Gastrocnemius medialis (tissue), 4 donors: ENCODE measurements at regions not wholly inside any gene's neighbourhood (a gene's known extent, or its start where the extent isn't known, plus 50 kb on each side); places are given as distances from the start of the nearest gene placed in this dataset.

Source experiments
- ATAC-seq, 2 donors: fragments of 150-250 bp; one replicate each; pipeline ENCODE4 v1.9.1; 2016
- DNase-seq, 2 donors: peaks; one replicate each; pipeline ENCODE4 v3.0.0-alpha.2; 2019
- H3K27ac ChIP-seq, 4 donors: fragments of 200-600 bp; sonication (generic); 1 replicate in 1 of 4; 2 replicates in 3 of 4; pipeline ENCODE4 v1.5.1; 2016 to 2018; ENCODE audit warnings: mild to moderate bottlenecking in 2 of 4, moderate library complexity in 1 of 4
- H3K27me3 ChIP-seq, 3 donors: fragments of 200-600 bp; sonication (generic) in 2 of 3; 1 replicate in 1 of 3; 2 replicates in 2 of 3; pipeline versions ENCODE4 v1.5.1 to v1.6.0; 2016 to 2019; ENCODE audit warnings: mild to moderate bottlenecking in 1 of 3, moderate library complexity in 1 of 3
- H3K36me3 ChIP-seq, 2 donors: fragments of 200-600 bp; sonication (generic) in 1 of 2; one replicate each; pipeline ENCODE4 v1.5.1; 2017 to 2018
- H3K4me1 ChIP-seq, 2 donors: fragments of 200-600 bp; sonication (generic) in 1 of 2; one replicate each; pipeline ENCODE4 v1.5.1; 2016 to 2017; ENCODE audit warnings: mild to moderate bottlenecking in 2 of 2
- H3K4me3 ChIP-seq, 4 donors: fragments of 200-600 bp; sonication (generic) in 3 of 4; 1 replicate in 1 of 4; 2 replicates in 3 of 4; pipeline ENCODE4 v1.5.1; 2016 to 2019; ENCODE audit warnings: mild to moderate bottlenecking in 2 of 4
- H3K9me3 ChIP-seq, 3 donors: fragments of 200-600 bp; sonication (generic) in 2 of 3; 1 replicate in 1 of 3; 2 replicates in 2 of 3; pipeline ENCODE4 v1.5.1; 2016 to 2019
- POLR2A ChIP-seq, 2 donors: fragments of 450-650 bp; IDR thresholded peaks; one replicate each; pipeline ENCODE4 v1.6.1; 2017; ENCODE audit warnings: antibody characterized with exemption in 2 of 2, mild to moderate bottlenecking in 2 of 2, moderate library complexity in 2 of 2
- in situ Hi-C, 4 donors: fragments of 200-750 bp; cut with MboI; loops; one replicate each; pipeline versions ENCODE4 v1.15.0 to v1.8.0; 2017; ENCODE audit warnings: low sequenced_read_pairs in 4 of 4
- intact Hi-C: fragments of 100-400 bp; cut with DNase I; formaldehyde crosslinking; loops from one replicate; pipeline ENCODE4 v1.15.1; 2023; ENCODE audit warnings: low total_unique reads
- TF ChIP-seq, protein P1 (sequence below), 5 experiments: fragments of 450-650 bp in 3 of 5; fragments of 200-600 bp in 2 of 5; sonication (generic) in 2 of 5; IDR thresholded peaks in 4 of 5; conservative IDR thresholded peaks in 1 of 5; 1 replicate in 4 of 5; 2 replicates in 1 of 5; pipeline ENCODE4 v1.5.1; 2016 to 2019; ENCODE audit warnings: antibody characterized with exemption in 5 of 5, mild to moderate bottlenecking in 3 of 5, moderate library complexity in 3 of 5

DNA sequence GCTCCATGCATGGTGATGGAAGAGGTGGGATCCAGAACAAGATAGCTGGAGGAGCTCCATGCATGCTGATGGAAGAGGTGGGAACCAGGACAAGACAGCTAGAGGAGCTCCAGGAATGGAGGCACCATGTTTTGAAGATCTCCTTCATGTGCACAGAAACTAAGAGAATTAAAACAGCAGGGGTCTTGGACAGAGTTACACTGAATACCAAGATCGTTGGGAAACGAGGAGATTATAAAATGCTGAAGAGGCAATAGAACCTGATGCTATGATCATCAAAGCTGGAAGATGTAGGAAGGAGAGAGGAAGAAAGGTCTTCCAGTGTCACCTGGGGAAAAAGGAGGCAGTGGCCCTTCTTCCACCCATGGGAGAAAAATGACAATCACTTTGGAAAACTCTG is 193.6 kb upstream of the PFKP start:
- Histone ChIP-seq H3K9me3 (no peaks in the 10 kb centered on the region), H3K27me3 (no peaks in the 10 kb centered on the region), H3K4me3 (no peak overlapping the region), H3K36me3 (no peaks in the 10 kb centered on the region), H3K4me1 (no peaks in the 10 kb centered on the region), H3K27ac (no peak overlapping the region)
- in situ Hi-C loops (no loop called here), intact Hi-C loops (no loop called here)
- no peak for DNase-seq
- TF ChIP-seq, protein P1, sequence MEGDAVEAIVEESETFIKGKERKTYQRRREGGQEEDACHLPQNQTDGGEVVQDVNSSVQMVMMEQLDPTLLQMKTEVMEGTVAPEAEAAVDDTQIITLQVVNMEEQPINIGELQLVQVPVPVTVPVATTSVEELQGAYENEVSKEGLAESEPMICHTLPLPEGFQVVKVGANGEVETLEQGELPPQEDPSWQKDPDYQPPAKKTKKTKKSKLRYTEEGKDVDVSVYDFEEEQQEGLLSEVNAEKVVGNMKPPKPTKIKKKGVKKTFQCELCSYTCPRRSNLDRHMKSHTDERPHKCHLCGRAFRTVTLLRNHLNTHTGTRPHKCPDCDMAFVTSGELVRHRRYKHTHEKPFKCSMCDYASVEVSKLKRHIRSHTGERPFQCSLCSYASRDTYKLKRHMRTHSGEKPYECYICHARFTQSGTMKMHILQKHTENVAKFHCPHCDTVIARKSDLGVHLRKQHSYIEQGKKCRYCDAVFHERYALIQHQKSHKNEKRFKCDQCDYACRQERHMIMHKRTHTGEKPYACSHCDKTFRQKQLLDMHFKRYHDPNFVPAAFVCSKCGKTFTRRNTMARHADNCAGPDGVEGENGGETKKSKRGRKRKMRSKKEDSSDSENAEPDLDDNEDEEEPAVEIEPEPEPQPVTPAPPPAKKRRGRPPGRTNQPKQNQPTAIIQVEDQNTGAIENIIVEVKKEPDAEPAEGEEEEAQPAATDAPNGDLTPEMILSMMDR (IDR thresholded peaks at IDR 0.05 in 4 of 5, conservative IDR thresholded peaks at IDR 0.05 in 1 of 5): no peak
- TF ChIP-seq POLR2A (IDR thresholded peaks at IDR 0.05): no peak
- ATAC-seq: no peak

DNA sequence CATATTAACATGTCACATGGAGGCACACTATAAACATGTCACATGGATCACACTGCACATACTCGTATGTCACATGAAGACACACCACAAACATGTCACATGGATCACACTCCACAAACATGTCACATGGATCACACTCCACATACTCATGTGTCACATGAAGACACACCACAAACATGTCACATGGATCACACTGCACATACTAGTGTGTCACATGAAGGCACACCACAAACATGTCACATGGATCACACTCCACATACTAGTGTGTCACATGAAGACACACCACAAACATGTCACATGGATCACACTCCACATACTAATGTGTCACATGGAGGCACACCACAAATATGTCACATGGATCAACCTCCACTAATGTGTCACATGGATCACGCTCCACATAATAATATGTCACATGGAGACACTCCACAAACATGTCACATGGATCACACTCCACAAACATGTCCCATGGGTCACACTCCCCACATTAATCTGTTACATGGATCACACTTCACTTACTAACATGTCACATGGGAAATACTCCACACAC is 195.6 kb upstream of the PFKP start:
- Histone ChIP-seq H3K27ac (no peak overlapping the region), H3K4me3 (no peak overlapping the region), H3K9me3 (no peaks in the 10 kb centered on the region), H3K36me3 (no peaks in the 10 kb centered on the region), H3K4me1 (no peaks in the 10 kb centered on the region), H3K27me3 (no peaks in the 10 kb centered on the region)
- TF ChIP-seq, protein P1 (IDR thresholded peaks at IDR 0.05 in 4 of 5, conservative IDR thresholded peaks at IDR 0.05 in 1 of 5): no peak
- no peak for TF ChIP-seq POLR2A (IDR thresholded peaks at IDR 0.05)
- in situ Hi-C loops (no loop called here), intact Hi-C loops (no loop called here)
- ATAC-seq (no peak), DNase-seq (no peak)

DNA sequence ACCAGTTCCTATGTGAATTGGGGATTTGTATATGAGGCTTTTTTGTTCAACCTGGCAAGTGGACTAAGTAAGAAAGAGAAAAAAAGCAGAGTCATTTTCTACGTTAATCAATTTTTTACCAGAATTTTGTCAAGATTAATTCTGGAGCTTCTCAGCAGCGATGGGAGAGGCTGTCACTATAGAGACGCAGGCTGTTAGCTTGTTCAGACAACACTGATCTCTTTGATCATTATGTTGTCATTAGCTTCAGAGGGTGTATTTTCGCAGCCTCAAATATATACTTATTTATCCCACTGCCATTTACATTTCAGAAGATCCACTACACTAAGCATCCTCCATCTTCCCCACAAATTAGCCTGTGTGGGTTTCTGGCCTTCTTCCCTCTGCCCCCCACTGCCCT is 196.7 kb upstream of the PFKP start:
- Histone ChIP-seq H3K27ac (no peak overlapping the region), H3K9me3 (no peaks in the 10 kb centered on the region), H3K27me3 (no peaks in the 10 kb centered on the region), H3K36me3 (no peaks in the 10 kb centered on the region), H3K4me1 (no peaks in the 10 kb centered on the region), H3K4me3 (no peak overlapping the region)
- ATAC-seq (no peak), DNase-seq (no peak)
- intact Hi-C loops (no loop called here), in situ Hi-C loops (no loop called here)
- TF ChIP-seq POLR2A (IDR thresholded peaks at IDR 0.05): no peak
- TF ChIP-seq, protein P1 (IDR thresholded peaks at IDR 0.05 in 4 of 5, conservative IDR thresholded peaks at IDR 0.05 in 1 of 5): no peak

DNA sequence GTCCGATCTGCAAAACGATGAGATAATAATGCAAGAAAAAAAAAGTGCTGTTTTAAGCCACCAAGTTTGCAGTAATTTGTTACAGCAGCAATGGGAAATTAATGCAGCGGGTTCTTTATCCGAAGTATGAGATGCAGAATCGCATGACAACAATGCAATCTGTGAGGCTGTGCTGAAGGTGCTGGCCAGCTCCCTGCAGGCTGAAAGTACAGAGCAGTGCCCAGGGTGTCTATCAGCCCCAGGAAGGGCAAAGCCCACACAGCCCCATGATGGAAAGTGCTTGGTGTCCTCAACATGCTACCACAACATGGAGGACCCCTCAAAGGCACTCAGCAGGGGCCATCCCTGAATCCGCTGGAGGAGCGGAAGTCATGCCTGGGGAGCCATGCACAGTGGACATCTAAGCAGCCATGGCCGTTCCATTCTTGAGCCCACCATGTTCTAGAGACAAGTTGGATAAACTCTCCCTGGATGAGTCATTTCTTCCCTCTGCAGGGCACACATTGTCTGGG is 199.5 kb upstream of the PFKP start:
- H3K9me3 ChIP-seq: no peaks in the 10 kb centered on the region

More for the DNA sequence above, 199.5 kb upstream of the PFKP start:
- Histone ChIP-seq H3K4me1 (no peaks in the 10 kb centered on the region), H3K27ac (no peak overlapping the region), H3K27me3 (no peaks in the 10 kb centered on the region), H3K4me3 (no peak overlapping the region), H3K36me3 (no peaks in the 10 kb centered on the region)
- in situ Hi-C loops: no loop called here
- DNase-seq (no peak), ATAC-seq (no peak)
- intact Hi-C loops: no loop called here
- TF ChIP-seq POLR2A (IDR thresholded peaks at IDR 0.05): no peak
- TF ChIP-seq, protein P1 (IDR thresholded peaks at IDR 0.05 in 4 of 5, conservative IDR thresholded peaks at IDR 0.05 in 1 of 5): no peak
